Mesothelial cell of epicardium (in vitro differentiated cells): ENCODE measurements at regions not wholly inside any gene's neighbourhood (a gene's known extent, or its start where the extent isn't known, plus 50 kb on each side); places are given as distances from the start of the nearest gene placed in this dataset.

ENCODE experiments used
- DNase-seq, 2 experiments: peaks; one replicate each; pipeline ENCODE4 v3.0.0; 2021; ENCODE audit warnings: low spot score in 2 of 2; ENCODE audit not compliant: unreplicated experiment in 2 of 2
- H3K27ac Mint-ChIP-seq: 2 replicates; pipeline ENCODE4 v1.8.0; 2021; ENCODE audit warnings: mixed read lengths
- H3K27me3 Mint-ChIP-seq: 2 replicates; pipeline ENCODE4 v1.8.0; 2021; ENCODE audit warnings: low read depth, mixed read lengths
- H3K36me3 Mint-ChIP-seq: 2 replicates; pipeline ENCODE4 v1.8.0; 2021; ENCODE audit warnings: mixed read lengths
- H3K4me1 Mint-ChIP-seq: 2 replicates; pipeline ENCODE4 v1.8.0; 2021; ENCODE audit warnings: mixed read lengths
- H3K4me3 Mint-ChIP-seq: 2 replicates; pipeline ENCODE4 v1.8.0; 2021; ENCODE audit warnings: mild to moderate bottlenecking, moderate library complexity, mixed read lengths
- H3K9me3 Mint-ChIP-seq: 2 replicates; pipeline ENCODE4 v1.8.0; 2021; ENCODE audit warnings: mixed read lengths
- CTCF ChIP-seq: fragments of 200-600 bp; sonication (generic); IDR thresholded peaks from one replicate; pipeline ENCODE4 v1.5.0; 2021; ENCODE audit warnings: antibody characterized with exemption; ENCODE audit not compliant: unreplicated experiment

DNA sequence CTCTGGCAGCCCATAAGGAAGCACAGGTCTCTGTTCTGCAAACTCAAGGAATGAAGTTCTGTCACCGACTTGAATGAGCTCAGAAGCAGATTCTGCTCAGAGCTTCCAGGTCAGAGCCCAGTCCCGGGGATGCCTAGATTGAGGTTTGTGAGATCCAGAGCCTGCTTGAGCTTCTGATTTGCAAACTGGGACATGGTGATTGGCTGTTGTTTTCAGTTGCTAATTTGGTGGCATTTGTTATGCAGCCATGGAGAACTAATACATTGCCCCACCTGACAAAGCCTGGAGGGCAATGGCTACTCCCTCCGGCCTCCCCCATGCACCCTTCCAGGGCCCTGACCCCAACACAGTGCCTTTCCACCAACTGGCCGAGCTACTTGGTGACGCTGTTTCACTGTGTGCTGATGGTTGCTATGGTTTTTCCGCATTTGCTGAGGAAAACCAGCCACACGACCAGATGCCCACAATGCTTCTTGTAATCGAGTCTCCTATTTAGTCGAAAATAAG lies 379.5 kb upstream of the ATP10A start:
- TF ChIP-seq CTCF = no peak
- Mint-ChIP-seq H3K27me3 (no peaks in the 10 kb centered on the region), H3K4me1 (no peaks in the 10 kb centered on the region)

GRCh38 chr15:26235864-26236263 lies 372.7 kb upstream of the ATP10A start:
- H3K27me3 Mint-ChIP-seq = peaks cover 16% of the 10 kb centered on the region
- H3K27ac Mint-ChIP-seq = no peak overlapping the region
- no peaks in the 10 kb centered on the region for H3K4me1 Mint-ChIP-seq
- no peaks in the 10 kb centered on the region for H3K9me3 Mint-ChIP-seq
- TF ChIP-seq CTCF = no peak
- H3K4me3 Mint-ChIP-seq = no peak overlapping the region
- H3K36me3 Mint-ChIP-seq = no peaks in the 10 kb centered on the region
- no peak for DNase-seq

More for the DNA sequence above, 379.5 kb upstream of the ATP10A start:
- Mint-ChIP-seq H3K27ac (no peak overlapping the region), H3K9me3 (peaks cover 3% of the 10 kb centered on the region), H3K4me3 (no peak overlapping the region), H3K36me3 (no peaks in the 10 kb centered on the region)
- no peak for DNase-seq

DNA sequence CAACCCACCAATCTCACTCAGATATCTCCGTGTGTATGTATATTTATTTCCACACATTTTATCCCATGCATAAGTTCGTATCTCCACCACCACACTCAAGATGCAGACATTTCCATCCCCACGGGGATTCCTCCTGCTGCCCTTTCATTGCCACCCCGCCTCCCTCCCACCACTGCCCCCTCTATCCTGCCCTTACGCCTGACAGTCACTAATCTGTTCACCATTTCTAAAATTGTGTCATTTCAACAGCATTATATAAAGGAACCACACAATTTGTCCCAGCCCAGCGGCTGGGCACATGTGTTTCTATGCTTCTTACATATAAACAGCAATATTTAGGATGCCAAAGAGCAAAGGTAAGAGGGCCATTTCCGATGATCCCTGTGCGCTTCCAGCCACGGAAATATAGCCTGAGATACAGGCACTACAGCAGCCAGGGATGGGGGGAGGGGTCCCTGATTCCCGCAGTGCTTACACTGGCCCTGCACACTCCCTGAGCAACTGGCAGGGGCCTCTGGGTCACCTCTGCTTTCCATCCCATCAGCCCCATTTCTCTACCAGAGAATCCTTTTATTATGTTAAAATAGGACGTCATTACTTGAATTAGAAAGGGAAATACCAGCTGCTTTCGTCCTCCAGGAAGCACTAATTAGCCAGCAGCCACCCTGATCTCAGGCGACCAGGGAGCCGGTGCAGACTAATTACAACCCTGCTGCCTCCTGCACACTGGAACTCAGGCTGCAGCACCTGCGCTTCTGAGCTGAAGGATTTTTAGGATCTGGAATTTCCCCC lies 372.0 kb upstream of the ATP10A start:
- H3K4me1 Mint-ChIP-seq = no peaks in the 10 kb centered on the region
- H3K9me3 Mint-ChIP-seq = no peaks in the 10 kb centered on the region
- TF ChIP-seq CTCF = no peak
- DNase-seq = no peak
- H3K27ac Mint-ChIP-seq = no peak overlapping the region
- peaks cover 17% of the 10 kb centered on the region for H3K27me3 Mint-ChIP-seq
- no peaks in the 10 kb centered on the region for H3K36me3 Mint-ChIP-seq
- no peak overlapping the region for H3K4me3 Mint-ChIP-seq

- TF ChIP-seq CTCF = no peak
- no peak overlapping the region for H3K4me3 Mint-ChIP-seq
- H3K9me3 Mint-ChIP-seq = no peaks in the 10 kb centered on the region
- DNase-seq = no peak
- no peak overlapping the region for H3K27ac Mint-ChIP-seq
- no peaks in the 10 kb centered on the region for H3K4me1 Mint-ChIP-seq
- peaks cover 17% of the 10 kb centered on the region for H3K27me3 Mint-ChIP-seq
- no peaks in the 10 kb centered on the region for H3K36me3 Mint-ChIP-seq
Observed at GRCh38 chr15:26232691-26233090, 369.6 kb upstream of the ATP10A start.

DNA sequence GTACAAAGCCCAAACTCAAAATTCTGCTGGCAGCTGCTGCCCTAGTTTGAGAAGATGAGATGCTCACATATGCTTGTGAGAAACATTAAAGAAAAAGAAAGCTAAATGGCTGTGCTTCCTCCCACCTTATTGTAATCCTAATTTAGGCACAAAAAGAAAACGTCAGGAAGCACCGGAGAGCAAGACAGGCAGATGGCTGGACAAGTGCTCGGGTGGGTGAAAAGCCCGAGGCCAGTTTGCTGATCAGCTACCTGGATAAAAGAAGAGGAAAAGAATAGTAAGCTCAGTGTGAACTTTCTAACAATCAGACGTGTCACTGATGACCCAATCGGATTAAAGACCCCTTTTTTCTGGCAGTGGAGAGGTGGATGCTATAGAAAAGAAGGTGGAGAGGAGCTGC lies 368.0 kb upstream of the ATP10A start:
- no peaks in the 10 kb centered on the region for H3K9me3 Mint-ChIP-seq
- peaks cover 23% of the 10 kb centered on the region for H3K27me3 Mint-ChIP-seq
- no peak for TF ChIP-seq CTCF
- DNase-seq = no peak
- H3K27ac Mint-ChIP-seq = no peak overlapping the region
- H3K4me3 Mint-ChIP-seq = no peak overlapping the region
- no peaks in the 10 kb centered on the region for H3K36me3 Mint-ChIP-seq
- H3K4me1 Mint-ChIP-seq = no peaks in the 10 kb centered on the region
